Activated naive CD4-positive, alpha-beta T cell treated with anti-CD3 and anti-CD28 coated beads, Interleukin-2, amount 50 U/mL, for 72 hours (primary cell): ENCODE measurements at regions not wholly inside any gene's neighbourhood (a gene's known extent, or its start where the extent isn't known, plus 50 kb on each side); places are given as distances from the start of the nearest gene placed in this dataset.

Experiments used
- ATAC-seq, 2 donors: fragments of 150-1000 bp; cut with Tn5 transposase; 2 replicates each; pipeline ENCODE4 v1.10.0; 2021; ENCODE audit warnings: mild to moderate bottlenecking in 2 of 2, moderate library complexity in 2 of 2
- DNase-seq, 2 donors: peaks; one replicate each; pipeline ENCODE4 v3.0.0; 2021 to 2022; ENCODE audit warnings: low spot score in 2 of 2
- H3K27ac Mint-ChIP-seq, 2 donors: one replicate each; pipeline ENCODE4 v1.8.0; 2022; ENCODE audit warnings: mild to moderate bottlenecking in 2 of 2, mixed read lengths in 2 of 2
- H3K36me3 Mint-ChIP-seq, 2 donors: one replicate each; pipeline ENCODE4 v1.8.0; 2022; ENCODE audit warnings: mixed read lengths in 2 of 2
- H3K9me3 Mint-ChIP-seq, 2 donors: one replicate each; pipeline ENCODE4 v1.8.0; 2022; ENCODE audit warnings: mixed read lengths in 2 of 2

DNA sequence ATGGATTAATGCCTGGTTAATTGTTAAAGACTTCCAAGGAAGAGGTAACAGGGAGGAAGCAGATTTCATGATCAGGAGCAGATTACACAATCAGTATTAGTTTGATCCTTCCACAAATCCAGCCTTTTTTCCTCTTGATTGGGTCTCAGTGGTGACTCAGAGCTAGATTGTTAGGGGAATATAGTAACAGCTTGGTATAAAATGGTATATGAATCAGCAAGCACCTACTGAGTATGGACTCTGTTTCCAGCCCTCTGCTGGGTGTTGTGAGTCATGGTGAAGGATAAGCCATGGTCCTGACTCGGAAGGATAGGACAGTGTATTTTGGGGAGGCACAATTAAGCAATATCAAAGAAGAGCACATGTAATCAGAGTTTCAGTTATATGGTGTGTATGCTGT is 272.4 kb upstream of the DPP10 start:
- Mint-ChIP-seq H3K36me3 (no peaks in the 10 kb centered on the region), H3K27ac (no peak overlapping the region), H3K9me3 (peaks cover 4 to 5% of the 10 kb centered on the region in 2 donors)
- no peak for ATAC-seq
- DNase-seq = no peak

DNA sequence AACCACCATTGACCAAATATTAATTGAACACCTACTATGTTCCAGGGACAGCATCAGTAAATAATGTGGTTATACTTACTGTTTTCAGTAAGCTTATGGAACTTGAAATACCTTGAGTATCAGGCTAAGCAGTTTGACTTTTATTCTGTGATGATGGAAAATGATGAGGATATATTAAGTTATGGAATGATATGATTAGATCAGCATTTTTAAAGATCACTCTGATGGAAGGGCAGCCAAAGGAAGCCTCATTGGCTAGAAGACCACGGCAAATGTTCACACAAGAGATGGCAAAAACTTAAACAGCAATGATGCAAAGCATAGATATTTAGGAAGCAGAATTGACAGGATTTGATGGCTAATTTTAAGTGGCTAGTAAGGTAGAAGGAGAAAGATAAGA is 266.9 kb upstream of the DPP10 start:
- Mint-ChIP-seq H3K9me3 (peaks cover 0 to 5% of the 10 kb centered on the region in 2 donors), H3K36me3 (no peaks in the 10 kb centered on the region), H3K27ac (no peak overlapping the region)
- DNase-seq (no peak), ATAC-seq (no peak)

DNA sequence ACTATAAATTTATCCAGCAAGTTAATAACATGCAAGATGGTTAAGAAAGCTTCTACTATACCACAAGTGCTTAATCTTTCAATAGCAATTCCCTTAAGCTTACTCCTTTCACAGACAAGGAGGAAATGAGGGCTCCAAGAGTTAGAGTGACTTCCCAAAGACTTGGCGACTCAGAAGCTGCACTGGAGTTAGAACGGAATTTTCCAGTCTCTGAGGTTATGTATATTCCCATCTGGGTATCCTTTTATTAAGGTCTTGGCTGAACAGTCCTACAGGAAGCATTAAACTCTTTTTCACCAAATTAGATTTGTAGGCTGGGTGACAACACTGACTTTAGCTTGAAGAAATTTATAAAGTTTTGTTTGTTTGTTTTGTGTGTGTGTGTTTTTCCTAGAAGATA is 256.9 kb upstream of the DPP10 start:
- no peak overlapping the region for H3K27ac Mint-ChIP-seq
- H3K9me3 Mint-ChIP-seq = no peaks in the 10 kb centered on the region
- ATAC-seq (no peak), DNase-seq (no peak)
- no peaks in the 10 kb centered on the region for H3K36me3 Mint-ChIP-seq

DNA sequence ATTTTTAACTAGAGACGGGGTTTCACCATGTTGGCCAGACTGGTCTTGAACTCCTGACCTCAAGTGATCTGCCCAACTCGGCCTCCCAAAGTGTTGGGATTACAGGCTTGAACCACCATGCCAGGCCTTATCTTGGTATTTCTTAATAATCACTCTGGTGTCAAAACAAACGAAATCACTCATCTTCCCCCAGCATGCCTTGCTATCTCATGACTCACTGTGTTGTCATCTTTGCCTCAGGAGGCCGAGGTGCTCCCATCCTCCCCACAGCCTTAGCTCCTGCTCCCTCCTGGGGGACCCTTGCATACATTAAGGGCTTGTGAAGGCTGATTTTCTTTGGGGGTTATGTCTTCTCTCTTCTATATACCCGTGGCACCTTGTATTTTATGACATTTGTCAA is 250.1 kb upstream of the DPP10 start:
- Mint-ChIP-seq H3K27ac (no peak overlapping the region), H3K9me3 (no peaks in the 10 kb centered on the region), H3K36me3 (no peaks in the 10 kb centered on the region)
- DNase-seq (no peak), ATAC-seq (no peak)

DNA sequence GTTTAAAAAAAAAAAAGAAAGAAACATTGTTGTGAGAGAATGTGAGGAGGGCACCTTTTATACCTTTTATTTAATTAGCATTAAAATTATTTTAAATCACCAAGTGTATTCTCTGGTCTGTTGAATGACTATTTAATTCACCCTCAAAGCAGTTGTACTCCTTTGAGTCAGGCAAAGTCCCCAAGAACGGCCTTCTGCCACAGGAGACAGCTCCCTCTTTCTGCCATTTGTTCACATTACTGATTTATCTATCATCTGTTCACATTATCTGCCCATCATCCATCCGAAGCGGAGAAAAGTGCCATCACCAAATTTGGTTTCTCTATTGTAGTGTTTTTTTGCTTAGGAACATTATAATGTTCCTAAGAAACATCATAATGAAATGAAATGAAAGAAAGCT is 240.7 kb upstream of the DPP10 start:
- no peaks in the 10 kb centered on the region for H3K9me3 Mint-ChIP-seq
- no peak for DNase-seq
- no peaks in the 10 kb centered on the region for H3K36me3 Mint-ChIP-seq
- H3K27ac Mint-ChIP-seq = no peak overlapping the region
- ATAC-seq = no peak

DNA sequence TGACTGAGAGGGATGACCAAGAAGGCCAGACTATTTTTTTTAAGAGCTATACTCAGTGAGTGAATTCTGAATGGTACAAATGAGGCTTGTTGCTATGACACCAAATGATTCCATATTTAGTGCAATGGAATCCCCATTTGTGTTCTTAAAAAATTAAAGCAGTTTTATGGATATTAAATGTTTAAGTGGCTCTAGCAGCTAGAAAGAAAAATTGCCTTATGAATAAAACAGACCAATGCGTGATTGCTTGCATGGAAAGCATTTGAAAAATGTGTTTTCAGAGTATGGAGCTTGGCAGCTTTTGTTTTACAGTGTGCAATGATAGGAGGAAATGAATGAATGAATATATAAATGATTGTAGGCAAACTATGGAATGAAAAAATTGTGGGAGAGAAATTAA is 238.8 kb upstream of the DPP10 start:
- H3K9me3 Mint-ChIP-seq = peaks cover 0 to 6% of the 10 kb centered on the region in 2 donors
- peaks cover 0 to 5% of the 10 kb centered on the region in 2 donors for H3K36me3 Mint-ChIP-seq
- ATAC-seq = no peak
- no peak overlapping the region for H3K27ac Mint-ChIP-seq
- DNase-seq = no peak

DNA sequence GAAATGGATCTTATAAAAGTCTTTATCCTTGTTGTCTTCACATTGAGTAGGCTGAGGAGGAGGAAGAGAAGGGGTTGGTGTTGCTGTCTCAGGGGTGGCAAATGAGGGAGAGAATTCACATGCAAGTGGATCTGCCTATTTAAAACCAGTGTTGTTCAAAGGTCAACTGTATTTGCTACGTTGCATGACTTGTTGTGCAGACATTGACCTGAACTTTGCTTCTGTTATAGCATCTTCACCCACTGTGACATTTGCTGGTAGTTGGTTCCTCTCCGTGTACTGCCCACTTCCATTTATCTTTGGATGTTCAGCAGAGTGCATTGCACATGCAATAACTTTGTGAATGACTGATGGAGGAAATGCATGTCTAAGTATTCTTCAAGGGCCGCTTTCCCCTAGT is 228.6 kb upstream of the DPP10 start:
- DNase-seq (no peak), ATAC-seq (no peak)
- H3K9me3 Mint-ChIP-seq = no peaks in the 10 kb centered on the region
- no peak overlapping the region for H3K27ac Mint-ChIP-seq
- H3K36me3 Mint-ChIP-seq = no peaks in the 10 kb centered on the region

DNA sequence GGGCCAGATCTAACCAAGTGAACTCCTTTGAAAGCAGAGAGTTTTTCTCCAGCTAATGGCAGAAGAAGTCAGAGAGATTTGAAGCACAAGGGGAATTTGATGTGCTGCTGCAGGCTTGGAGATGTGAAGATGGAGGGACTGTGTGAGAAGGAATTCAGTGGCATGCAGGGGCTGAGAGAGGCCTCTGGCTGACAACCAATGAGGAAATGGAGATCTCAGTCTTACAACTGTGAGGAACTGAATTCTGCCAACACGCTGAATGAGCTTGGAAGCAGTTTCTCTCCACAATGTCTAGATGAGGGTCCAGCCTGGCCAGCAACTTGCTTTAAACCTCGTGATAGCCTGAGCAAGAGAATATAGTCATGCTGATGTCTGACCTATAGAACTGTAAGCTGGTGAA is 224.1 kb upstream of the DPP10 start:
- Mint-ChIP-seq H3K27ac (no peak overlapping the region), H3K36me3 (no peaks in the 10 kb centered on the region), H3K9me3 (no peaks in the 10 kb centered on the region)
- ATAC-seq (no peak), DNase-seq (no peak)

DNA sequence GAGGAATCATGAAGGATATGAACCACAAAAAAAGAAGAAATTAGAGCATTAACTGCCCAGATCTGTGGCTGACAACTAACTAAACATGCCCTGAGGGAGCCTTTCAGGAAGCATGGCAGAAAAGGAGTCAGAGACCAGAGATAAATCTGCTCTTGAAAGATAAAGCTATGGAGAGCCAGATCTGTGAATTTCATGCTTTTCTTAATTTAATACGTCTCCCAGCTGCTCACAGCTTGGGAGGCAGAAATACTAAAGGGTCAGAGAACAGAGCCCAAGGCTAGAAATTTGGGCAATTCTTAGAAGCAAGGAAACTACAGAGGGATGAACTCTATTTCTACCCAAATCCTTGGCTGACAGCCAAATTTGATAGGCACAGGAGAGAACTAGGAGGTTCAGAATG is 223.0 kb upstream of the DPP10 start:
- Mint-ChIP-seq H3K36me3 (no peaks in the 10 kb centered on the region), H3K9me3 (no peaks in the 10 kb centered on the region)

DNA sequence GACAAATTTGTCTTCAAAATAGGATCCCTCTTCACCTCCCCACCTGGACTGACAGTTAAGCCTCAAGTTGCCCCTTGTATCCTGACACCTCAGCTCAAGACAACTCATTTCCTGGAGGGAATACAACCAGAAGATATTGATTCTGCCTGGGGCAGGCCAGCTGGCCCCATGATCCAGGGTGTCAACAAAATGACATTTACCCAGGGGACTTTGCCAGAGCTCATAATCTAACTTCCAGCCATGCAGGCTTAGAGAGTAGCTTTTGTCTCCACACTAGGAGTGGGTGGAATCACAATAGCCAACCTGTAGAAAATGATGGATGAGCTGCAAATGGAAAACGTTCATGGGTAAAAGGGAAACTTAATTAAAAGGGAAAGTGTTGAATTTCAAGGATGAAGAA is 220.1 kb upstream of the DPP10 start:
- H3K27ac Mint-ChIP-seq = no peak overlapping the region
- no peak for DNase-seq
- no peak for ATAC-seq
- no peaks in the 10 kb centered on the region for H3K9me3 Mint-ChIP-seq
- no peaks in the 10 kb centered on the region for H3K36me3 Mint-ChIP-seq

More for the DNA sequence above, 223.0 kb upstream of the DPP10 start:
- DNase-seq (no peak), ATAC-seq (no peak)
- no peak overlapping the region for H3K27ac Mint-ChIP-seq

DNA sequence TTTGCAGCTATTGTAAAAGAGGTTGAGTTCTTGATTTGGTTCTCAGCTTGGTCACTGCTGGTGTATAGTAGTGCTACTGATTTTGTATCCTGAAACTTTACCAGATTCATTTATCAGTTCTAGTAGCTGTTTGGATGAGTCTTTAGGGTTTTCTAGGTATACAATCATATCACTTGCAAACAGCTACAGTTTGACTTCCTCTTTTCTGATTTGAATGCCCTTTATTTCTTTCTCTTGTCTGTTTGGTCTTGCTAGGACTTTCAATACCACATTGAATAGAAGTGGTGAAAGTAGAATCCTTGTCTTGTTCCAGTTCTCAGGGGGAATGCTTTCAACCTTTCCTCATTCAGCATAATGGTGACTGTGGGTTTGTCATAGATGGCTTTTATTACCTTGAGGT is 210.5 kb upstream of the DPP10 start:
- ATAC-seq = no peak
- H3K9me3 Mint-ChIP-seq = peaks cover 4% of the 10 kb centered on the region in 2 donors
- H3K27ac Mint-ChIP-seq = no peak overlapping the region
- DNase-seq = no peak
- H3K36me3 Mint-ChIP-seq = no peaks in the 10 kb centered on the region

DNA sequence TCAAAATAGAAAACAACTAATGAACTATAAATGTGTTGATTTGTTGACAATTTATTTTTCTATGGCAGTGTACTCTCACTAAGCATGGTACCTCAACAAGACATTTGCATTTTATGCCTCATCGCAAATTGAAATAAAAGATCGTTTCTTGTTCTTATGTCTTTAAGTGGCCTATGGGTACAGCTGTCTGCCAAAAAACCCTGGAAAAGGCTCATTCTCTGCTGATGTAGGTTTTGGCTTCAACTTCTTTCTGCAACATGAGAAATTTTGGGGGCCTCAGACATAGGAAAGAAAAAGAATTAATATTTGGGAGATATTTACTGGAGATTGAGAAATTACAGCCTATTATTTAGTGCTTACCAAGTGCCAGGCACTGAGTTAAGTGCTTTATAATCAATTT is 205.1 kb upstream of the DPP10 start:
- H3K36me3 Mint-ChIP-seq = no peaks in the 10 kb centered on the region
- ATAC-seq (no peak), DNase-seq (no peak)
- no peaks in the 10 kb centered on the region for H3K9me3 Mint-ChIP-seq
- no peak overlapping the region for H3K27ac Mint-ChIP-seq

DNA sequence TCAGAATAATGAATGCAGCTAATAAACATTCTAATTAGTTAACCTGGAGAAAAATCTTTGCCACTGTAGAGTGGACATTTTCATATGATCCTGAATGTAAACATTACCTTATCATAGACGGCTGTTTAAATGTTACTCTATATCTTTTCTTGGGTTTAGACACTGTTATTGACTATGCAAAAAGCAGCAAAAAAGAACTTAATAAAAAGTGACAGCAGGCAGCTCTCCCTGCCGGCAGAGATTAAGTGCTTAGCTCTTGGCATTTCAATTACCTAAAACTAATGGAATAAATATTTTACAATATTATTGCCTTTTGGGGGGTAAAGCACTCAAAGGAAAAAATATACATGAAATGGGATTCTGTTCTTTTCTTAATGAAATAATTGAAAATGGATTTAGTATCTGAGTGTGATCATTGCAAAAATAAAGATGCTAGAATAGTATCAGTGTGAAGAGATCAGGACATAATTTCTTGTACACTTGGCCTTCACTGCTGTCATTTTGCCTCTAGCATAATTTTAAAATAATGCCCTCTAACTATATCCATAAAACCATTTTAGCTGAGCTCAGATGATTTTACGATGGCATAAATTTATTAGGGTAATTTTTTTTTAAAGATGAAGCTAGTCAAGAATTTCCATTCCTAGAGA is 203.4 kb upstream of the DPP10 start:
- DNase-seq = no peak
- Mint-ChIP-seq H3K27ac (no peak overlapping the region), H3K9me3 (no peaks in the 10 kb centered on the region), H3K36me3 (no peaks in the 10 kb centered on the region)
- no peak for ATAC-seq

DNA sequence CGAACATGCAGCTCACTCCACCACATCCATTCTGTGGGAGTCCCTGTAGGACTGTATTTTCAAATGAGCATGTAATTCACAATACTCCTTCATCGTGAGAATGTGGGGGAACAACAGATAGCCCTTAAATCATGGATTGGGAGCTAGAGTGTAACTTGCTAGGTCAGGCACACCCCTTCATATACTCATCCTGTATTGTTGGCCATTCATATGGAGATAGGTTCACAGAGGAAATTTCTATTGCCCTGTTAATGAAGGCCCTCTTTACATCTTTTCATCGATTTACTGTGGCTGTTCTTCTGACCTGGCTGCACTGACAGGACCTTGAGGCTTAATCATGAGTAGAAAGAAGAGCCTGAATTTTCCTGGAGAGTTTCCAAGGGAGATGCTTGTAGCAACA is 193.8 kb upstream of the DPP10 start:
- Mint-ChIP-seq H3K27ac (no peak overlapping the region), H3K9me3 (no peaks in the 10 kb centered on the region), H3K36me3 (no peaks in the 10 kb centered on the region)
- ATAC-seq = no peak
- no peak for DNase-seq

DNA sequence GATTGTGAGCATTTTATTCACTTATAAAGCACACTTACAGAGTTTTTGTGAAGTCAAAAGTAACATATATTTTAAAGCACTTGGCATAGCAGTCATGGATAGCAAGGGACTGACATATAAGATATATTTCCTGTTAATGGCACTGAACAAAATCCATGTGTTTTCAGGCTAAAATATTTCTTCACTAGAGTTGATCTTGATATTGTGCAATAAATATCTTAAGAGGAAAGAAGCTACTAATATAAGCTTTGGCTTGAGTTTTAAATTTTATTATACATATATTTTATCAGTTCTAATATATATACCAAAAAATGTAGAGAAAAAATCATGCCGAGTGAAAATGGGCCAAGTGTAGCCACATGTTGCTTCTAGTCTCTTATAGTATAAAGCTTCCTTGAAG is 189.7 kb upstream of the DPP10 start:
- H3K9me3 Mint-ChIP-seq = no peaks in the 10 kb centered on the region

DNA sequence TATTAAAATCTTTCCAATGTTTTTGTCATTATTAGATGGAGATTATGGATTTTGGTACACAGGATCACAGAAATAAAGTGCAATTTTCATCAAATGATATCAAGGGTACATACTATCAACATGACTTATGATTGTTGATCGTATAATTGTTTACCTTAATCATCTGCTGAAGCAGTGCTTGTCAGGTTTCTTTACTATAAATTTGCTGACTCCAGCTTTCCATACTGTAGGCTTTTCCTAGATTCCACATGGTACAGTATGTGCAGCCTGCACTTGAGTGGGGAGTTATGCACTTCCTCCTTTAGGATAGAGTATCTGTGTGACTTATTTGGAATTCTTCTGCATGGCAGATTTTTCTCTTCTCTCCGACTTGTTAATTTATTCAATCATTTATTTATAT is 187.6 kb upstream of the DPP10 start:
- ATAC-seq = no peak
- DNase-seq = no peak
- H3K36me3 Mint-ChIP-seq = no peaks in the 10 kb centered on the region
- no peak overlapping the region for H3K27ac Mint-ChIP-seq
- H3K9me3 Mint-ChIP-seq = no peaks in the 10 kb centered on the region

More for the DNA sequence above, 189.7 kb upstream of the DPP10 start:
- Mint-ChIP-seq H3K36me3 (no peaks in the 10 kb centered on the region), H3K27ac (no peak overlapping the region)
- DNase-seq (no peak), ATAC-seq (no peak)

DNA sequence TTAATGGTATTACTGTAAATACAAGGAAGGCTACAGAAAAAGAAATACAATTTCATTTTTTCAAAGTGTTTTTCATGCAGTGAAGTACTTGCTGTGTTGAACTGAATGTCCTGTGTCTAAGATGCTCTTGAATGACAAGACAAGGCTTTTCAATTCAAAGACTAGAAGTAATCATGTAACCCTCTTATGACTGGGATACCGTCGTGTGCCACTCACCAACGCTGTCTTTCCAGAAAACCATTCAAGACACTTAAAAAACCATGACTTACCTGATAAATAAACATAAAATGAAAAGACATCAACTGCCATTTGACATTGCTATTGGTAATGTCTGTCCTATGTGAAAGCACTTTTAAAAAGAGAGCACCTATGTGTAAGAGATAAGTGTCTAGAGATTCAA is 183.1 kb upstream of the DPP10 start:
- Mint-ChIP-seq H3K9me3 (no peaks in the 10 kb centered on the region), H3K27ac (no peak overlapping the region), H3K36me3 (no peaks in the 10 kb centered on the region)
- DNase-seq = no peak
- no peak for ATAC-seq

DNA sequence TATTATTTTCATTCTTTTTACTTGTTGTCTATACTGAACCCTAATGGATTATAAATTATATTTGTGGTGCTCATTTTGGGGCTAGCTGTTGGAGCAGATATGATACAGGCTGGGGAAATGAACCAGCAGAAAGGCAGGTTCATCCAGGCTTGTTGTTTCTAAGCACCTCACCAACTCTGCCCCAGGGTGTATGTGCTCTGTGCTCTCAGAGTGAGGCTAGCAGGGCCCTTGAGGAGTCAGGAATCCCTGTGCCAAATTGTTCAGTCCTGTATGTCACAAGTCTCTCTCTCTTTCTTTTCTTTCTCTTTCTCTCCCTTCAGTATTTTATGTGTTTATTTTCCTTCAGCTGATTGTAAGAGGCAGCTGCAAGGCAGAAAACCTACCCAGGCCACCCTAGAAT is 181.1 kb upstream of the DPP10 start:
- DNase-seq = no peak
- H3K9me3 Mint-ChIP-seq = no peaks in the 10 kb centered on the region
- no peaks in the 10 kb centered on the region for H3K36me3 Mint-ChIP-seq
- no peak overlapping the region for H3K27ac Mint-ChIP-seq
- ATAC-seq = no peak

DNA sequence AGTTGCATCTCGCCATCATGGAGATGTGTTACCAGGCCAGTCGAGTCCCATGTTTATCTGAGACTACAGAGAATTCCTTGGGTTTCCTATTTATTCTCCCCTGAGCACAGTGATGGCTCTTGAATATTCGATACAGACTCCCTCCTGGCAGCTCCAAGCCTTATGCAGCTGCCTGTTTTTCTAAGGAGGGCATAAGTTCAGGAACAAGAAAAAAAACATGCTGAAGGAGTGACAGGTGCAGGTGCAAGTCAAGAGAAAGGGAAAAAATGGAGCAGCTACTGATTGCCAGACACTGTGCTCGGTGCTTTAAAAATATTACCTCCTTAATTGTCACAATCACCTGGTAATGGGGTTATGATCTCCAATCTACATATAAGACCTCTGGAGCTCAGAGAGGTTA is 177.2 kb upstream of the DPP10 start:
- H3K36me3 Mint-ChIP-seq = no peaks in the 10 kb centered on the region
- H3K9me3 Mint-ChIP-seq = no peaks in the 10 kb centered on the region
- no peak overlapping the region for H3K27ac Mint-ChIP-seq
- no peak for DNase-seq
- no peak for ATAC-seq
